Pancreas (tissue), 10 donors: ENCODE measurements at regions not wholly inside any gene's neighbourhood (a gene's known extent, or its start where the extent isn't known, plus 50 kb on each side); places are given as distances from the start of the nearest gene placed in this dataset.

Experiments
- ATAC-seq, 4 donors: fragments of 200-7000 bp; cut with Tn5 transposase; one replicate each; pipeline versions ENCODE4 v1.8.0 to v1.9.1; 2020; ENCODE audit warnings: mild to moderate bottlenecking in 4 of 4, moderate library complexity in 4 of 4
- DNase-seq, 6 donors: peaks; one replicate each; pipeline ENCODE4 v3.0.0-alpha.2; 2020
- FAIRE-seq: peaks from 2 replicates; lab custom pipeline; 2012; peaks lifted over from hg19 to GRCh38; lab: Jason Lieb, UNC
- H3K27ac ChIP-seq, 4 donors: fragments of 200-600 bp; sonication (generic); 1 replicate in 3 of 4; 2 replicates in 1 of 4; pipeline versions ENCODE4 v1.5.0 to v1.8.0; 2020
- H3K27me3 ChIP-seq, 4 donors: fragments of 200-600 bp; one replicate each; pipeline ENCODE4 v1.8.0; 2021
- H3K36me3 ChIP-seq, 3 donors: fragments of 200-600 bp; sonication (generic) in 1 of 3; one replicate each; pipeline versions ENCODE4 v1.5.0 to v1.8.0; 2020 to 2021
- H3K4me1 ChIP-seq, 3 donors: fragments of 200-600 bp; one replicate each; pipeline ENCODE4 v1.8.0; 2021
- H3K4me3 ChIP-seq, 4 donors: fragments of 200-600 bp; sonication (generic) in 2 of 4; one replicate each; pipeline versions ENCODE4 v1.5.0 to v1.8.0; 2020 to 2021
- H3K9me3 ChIP-seq, 4 donors: fragments of 200-600 bp; one replicate each; pipeline ENCODE4 v1.8.0; 2021
- WGBS, 2 donors: extraction: QIAGEN DNeasy Blood & Tissue Kit; methylation state at CpG; one replicate each; pipeline ENCODE4 v1.1.7; 2013; 5-methylcytosine and 5-hydroxymethylcytosine counted together
- intact Hi-C, 3 donors: fragments of 100-400 bp; cut with DNase I; formaldehyde crosslinking; loops; one replicate each; pipeline versions ENCODE4 v1.11.1 to v1.14.2; 2022
- TF ChIP-seq, protein P1 (sequence below), 4 donors: fragments of 200-600 bp; sonication (generic) in 3 of 4; IDR thresholded peaks; one replicate each; pipeline versions ENCODE4 v1.5.0 to v1.8.0; 2021; ENCODE audit warnings: antibody characterized with exemption in 4 of 4
- donor health status: healthy with polysubstance abuse.
- donor health status: DM: no; HTN: no; CAD: no; lungs with moderate emphysema.
- donor health status: DM: no; HTN: no; CAD: no.
- donor health status: control.
- donor health status: control.
- donor health status: Bipolar disorder and iron deficiency.
- donor health status: DM: yes; HTN: yes; CAD: no.
- donor health status: DM: no; HTN: no; CAD: no.
- donor health status: DM: no; HTN: no; CAD: no.
- donor health status: DM: yes; HTN: yes; CAD: no.

GRCh38 chr2:164155558-164155957 is 419.8 kb upstream of the FIGN start:
- intact Hi-C loops: no loop called here
- no peaks in the 10 kb centered on the region for H3K9me3 ChIP-seq
- DNase-seq (no peak), ATAC-seq (no peak), FAIRE-seq (no peak)
- no peak overlapping the region for H3K27ac ChIP-seq
- no peaks in the 10 kb centered on the region for H3K4me1 ChIP-seq
- H3K4me3 ChIP-seq: no peak overlapping the region
- no peaks in the 10 kb centered on the region for H3K27me3 ChIP-seq
- H3K36me3 ChIP-seq: no peaks in the 10 kb centered on the region
- TF ChIP-seq, protein P1, sequence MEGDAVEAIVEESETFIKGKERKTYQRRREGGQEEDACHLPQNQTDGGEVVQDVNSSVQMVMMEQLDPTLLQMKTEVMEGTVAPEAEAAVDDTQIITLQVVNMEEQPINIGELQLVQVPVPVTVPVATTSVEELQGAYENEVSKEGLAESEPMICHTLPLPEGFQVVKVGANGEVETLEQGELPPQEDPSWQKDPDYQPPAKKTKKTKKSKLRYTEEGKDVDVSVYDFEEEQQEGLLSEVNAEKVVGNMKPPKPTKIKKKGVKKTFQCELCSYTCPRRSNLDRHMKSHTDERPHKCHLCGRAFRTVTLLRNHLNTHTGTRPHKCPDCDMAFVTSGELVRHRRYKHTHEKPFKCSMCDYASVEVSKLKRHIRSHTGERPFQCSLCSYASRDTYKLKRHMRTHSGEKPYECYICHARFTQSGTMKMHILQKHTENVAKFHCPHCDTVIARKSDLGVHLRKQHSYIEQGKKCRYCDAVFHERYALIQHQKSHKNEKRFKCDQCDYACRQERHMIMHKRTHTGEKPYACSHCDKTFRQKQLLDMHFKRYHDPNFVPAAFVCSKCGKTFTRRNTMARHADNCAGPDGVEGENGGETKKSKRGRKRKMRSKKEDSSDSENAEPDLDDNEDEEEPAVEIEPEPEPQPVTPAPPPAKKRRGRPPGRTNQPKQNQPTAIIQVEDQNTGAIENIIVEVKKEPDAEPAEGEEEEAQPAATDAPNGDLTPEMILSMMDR (IDR thresholded peaks at IDR 0.05): no peak

DNA sequence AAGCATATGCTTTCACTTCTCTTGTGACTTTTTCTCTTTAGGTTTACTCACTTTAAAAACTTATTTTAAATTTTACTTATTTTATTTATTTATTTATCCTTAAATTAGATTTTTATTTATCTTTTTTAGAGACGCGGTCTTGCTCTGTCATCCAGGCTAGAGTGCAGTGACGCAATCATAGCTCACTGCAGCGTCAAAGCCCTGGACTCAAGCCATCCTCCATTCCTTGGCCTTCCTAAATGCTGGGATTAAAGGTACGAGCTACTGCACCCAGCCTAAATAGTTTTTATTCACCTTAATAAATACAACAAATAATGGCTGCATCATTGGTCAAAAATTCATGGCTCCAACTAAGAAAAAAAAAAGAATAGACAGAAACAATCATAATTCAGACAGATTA is 415.7 kb upstream of the FIGN start:
- H3K27me3 ChIP-seq: no peaks in the 10 kb centered on the region
- TF ChIP-seq, protein P1 (IDR thresholded peaks at IDR 0.05): no peak
- no peak for ATAC-seq
- no peak for FAIRE-seq
- WGBS, 2 donors: 54 to 56% methylated on average over 5 of the region's 5 CpGs
- no peaks in the 10 kb centered on the region for H3K9me3 ChIP-seq
- intact Hi-C loops: no loop called here
- H3K4me1 ChIP-seq: no peaks in the 10 kb centered on the region
- no peaks in the 10 kb centered on the region for H3K36me3 ChIP-seq
- H3K27ac ChIP-seq: no peak overlapping the region
- no peak for DNase-seq
- H3K4me3 ChIP-seq: no peak overlapping the region

DNA sequence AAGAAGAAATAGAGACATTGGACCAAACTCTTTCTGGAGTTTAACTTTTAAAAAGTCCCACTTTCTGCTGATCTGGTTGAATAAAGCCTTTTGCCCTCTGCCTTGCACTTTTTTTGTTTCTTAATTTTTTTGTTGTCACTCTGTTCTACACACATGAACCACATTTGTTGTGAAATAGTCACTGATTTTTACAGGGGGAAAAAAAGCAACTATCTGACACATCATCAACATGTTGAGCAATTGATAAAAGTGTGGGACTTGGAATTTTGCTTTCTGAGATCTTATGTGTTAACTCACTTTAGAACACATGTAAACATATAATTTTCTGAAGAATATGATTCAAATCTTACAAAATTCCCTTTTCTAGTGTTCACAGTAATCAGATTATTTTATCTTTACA is 414.8 kb upstream of the FIGN start:
- H3K9me3 ChIP-seq: no peaks in the 10 kb centered on the region
- DNase-seq (no peak), FAIRE-seq (no peak), ATAC-seq (no peak)
- H3K36me3 ChIP-seq: no peaks in the 10 kb centered on the region
- H3K27ac ChIP-seq: no peak overlapping the region
- TF ChIP-seq, protein P1 (IDR thresholded peaks at IDR 0.05): no peak
- H3K4me1 ChIP-seq: no peaks in the 10 kb centered on the region
- intact Hi-C loops: no loop called here
- no peaks in the 10 kb centered on the region for H3K27me3 ChIP-seq
- no peak overlapping the region for H3K4me3 ChIP-seq

GRCh38 chr2:164146441-164146840 is 410.6 kb upstream of the FIGN start:
- Histone ChIP-seq H3K4me3 (no peak overlapping the region), H3K36me3 (no peaks in the 10 kb centered on the region), H3K27ac (no peak overlapping the region), H3K9me3 (no peaks in the 10 kb centered on the region), H3K4me1 (no peaks in the 10 kb centered on the region), H3K27me3 (no peaks in the 10 kb centered on the region)
- intact Hi-C loops: no loop called here
- ATAC-seq (no peak), DNase-seq (no peak), FAIRE-seq (no peak)
- TF ChIP-seq, protein P1 (IDR thresholded peaks at IDR 0.05): no peak

DNA sequence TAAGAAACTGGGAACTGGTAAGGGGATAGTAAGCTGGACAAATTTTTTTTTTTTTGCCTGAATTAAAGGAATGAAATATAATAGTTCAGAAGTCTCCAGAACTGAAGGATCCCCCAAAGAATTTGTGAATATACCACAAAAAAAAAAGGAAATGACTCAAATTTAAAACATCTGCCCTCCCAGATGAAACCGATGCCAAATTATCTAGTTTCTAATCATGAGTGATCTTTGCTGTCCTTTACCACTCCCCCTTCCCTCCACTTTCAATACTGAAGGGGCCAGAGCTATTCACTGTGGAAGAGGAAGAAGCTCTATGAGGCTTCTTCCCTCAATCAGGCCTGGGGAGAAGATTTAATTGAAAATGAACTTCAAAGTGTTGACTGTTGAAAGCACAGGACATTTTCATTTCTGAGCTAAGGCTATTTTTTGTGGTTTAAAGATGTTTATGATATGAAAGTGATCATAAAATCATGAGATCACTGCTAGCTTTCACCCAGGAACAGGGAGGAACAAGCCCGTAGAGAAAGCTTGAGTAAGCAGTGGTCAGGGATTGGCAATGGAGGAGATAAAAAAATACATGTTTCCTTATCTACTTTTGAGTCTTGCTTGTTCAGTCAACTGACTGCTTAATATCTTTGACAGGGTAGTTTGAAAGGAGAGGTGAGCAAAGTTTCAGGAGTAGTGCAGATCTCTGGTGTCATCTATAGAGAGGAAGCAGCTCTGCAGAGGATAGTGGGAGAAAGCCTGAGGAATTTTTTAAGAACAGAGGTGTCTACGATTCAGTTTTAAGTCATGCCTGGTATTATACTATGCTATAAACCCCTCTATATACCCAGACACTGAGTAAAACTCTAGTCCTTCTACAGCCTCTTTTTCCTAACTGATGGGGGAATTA is 409.5 kb upstream of the FIGN start:
- intact Hi-C loops: no loop called here
- no peak for FAIRE-seq

More for the DNA sequence above, 409.5 kb upstream of the FIGN start:
- Histone ChIP-seq H3K4me3 (no peak overlapping the region), H3K36me3 (no peaks in the 10 kb centered on the region), H3K9me3 (no peaks in the 10 kb centered on the region), H3K4me1 (no peaks in the 10 kb centered on the region), H3K27me3 (no peaks in the 10 kb centered on the region), H3K27ac (no peak overlapping the region)
- no peak for DNase-seq
- WGBS, 2 donors: 50 to 57% methylated on average over 3 of the region's 3 CpGs
- TF ChIP-seq, protein P1 (IDR thresholded peaks at IDR 0.05): no peak
- no peak for ATAC-seq
